ENCODE measurements at regions not wholly inside any gene's neighbourhood (a gene's known extent, or its start where the extent isn't known, plus 50 kb on each side); places are given as distances from the start of the nearest gene placed in this dataset.
"Not testable (repeated sequence)": the region's sequence is repeated elsewhere in the genome, so short reads cannot be mapped to it uniquely, and the experiment has no call there.

- DNase-seq (ENCODE audit: low spot score in 2 of 2), result no peak
- Histone ChIP-seq H3K9me3 (peaks cover 0 to 2% of the 10 kb centered on the region in 2 donors), H3K4me1 (no peaks in the 10 kb centered on the region), H3K4me3 (no peak overlapping the region), H3K36me3 (no peaks in the 10 kb centered on the region), H3K27me3 (peaks cover 0 to 21% of the 10 kb centered on the region in 2 donors), H3K27ac (no peak overlapping the region)
- intact Hi-C loops (cut with DNase I; ENCODE audit: low total_unique reads), result no loop called here
- TF ChIP-seq POLR2A (IDR thresholded peaks at IDR 0.05) (no peak), POLR2AphosphoS5 (IDR thresholded peaks at IDR 0.05) (no peak), CTCF (IDR thresholded peaks at IDR 0.05) (no peak)
Observed at GRCh38 chr7:96819111-96819700, 109.6 kb upstream of the SEM1 start.

- H3K4me3 ChIP-seq; H3K36me3 ChIP-seq; intact Hi-C loops (cut with DNase I; ENCODE audit: low total_unique reads); DNase-seq (ENCODE audit: low spot score in 2 of 2); H3K4me1 ChIP-seq; H3K9me3 ChIP-seq; H3K27ac ChIP-seq: not testable (repeated sequence)
- H3K27me3 ChIP-seq, result peaks cover 0 to 21% of the 10 kb centered on the region in 2 donors
Observed at GRCh38 chr7:96821131-96821530, 111.5 kb upstream of the SEM1 start.

- Histone ChIP-seq H3K27me3 (peaks cover 0 to 32% of the 10 kb centered on the region in 2 donors), H3K27ac (no peak overlapping the region), H3K4me1 (no peaks in the 10 kb centered on the region), H3K36me3 (no peaks in the 10 kb centered on the region), H3K4me3 (no peak overlapping the region), H3K9me3 (no peaks in the 10 kb centered on the region)
- DNase-seq (ENCODE audit: low spot score in 2 of 2), result no peak
- intact Hi-C loops (cut with DNase I; ENCODE audit: low total_unique reads), result no loop called here
- no peak for TF ChIP-seq POLR2A (IDR thresholded peaks at IDR 0.05)
- TF ChIP-seq POLR2AphosphoS5 (IDR thresholded peaks at IDR 0.05), result no peak
- TF ChIP-seq CTCF (IDR thresholded peaks at IDR 0.05), result no peak
Observed at GRCh38 chr7:96822824-96823223, 113.2 kb upstream of the SEM1 start.

GRCh38 chr7:96823274-96823673, 113.6 kb upstream of the SEM1 start:
- TF ChIP-seq POLR2A (IDR thresholded peaks at IDR 0.05) (no peak), CTCF (IDR thresholded peaks at IDR 0.05) (no peak), POLR2AphosphoS5 (IDR thresholded peaks at IDR 0.05) (no peak)
- intact Hi-C loops (cut with DNase I; ENCODE audit: low total_unique reads), result no loop called here
- Histone ChIP-seq H3K36me3 (no peaks in the 10 kb centered on the region), H3K9me3 (no peaks in the 10 kb centered on the region), H3K4me1 (no peaks in the 10 kb centered on the region), H3K4me3 (no peak overlapping the region), H3K27me3 (peaks cover 0 to 32% of the 10 kb centered on the region in 2 donors), H3K27ac (no peak overlapping the region)
- DNase-seq (ENCODE audit: low spot score in 2 of 2), result no peak

GRCh38 chr7:96824686-96825085, 115.0 kb upstream of the SEM1 start:
- H3K9me3 ChIP-seq, result no peaks in the 10 kb centered on the region
- H3K4me1 ChIP-seq, result no peaks in the 10 kb centered on the region
- intact Hi-C loops (cut with DNase I; ENCODE audit: low total_unique reads), result no loop called here
- no peak overlapping the region for H3K27ac ChIP-seq
- H3K27me3 ChIP-seq, result peaks cover 0 to 32% of the 10 kb centered on the region in 2 donors
- H3K36me3 ChIP-seq, result no peaks in the 10 kb centered on the region
- DNase-seq (ENCODE audit: low spot score in 2 of 2), result no peak
- no peak overlapping the region for H3K4me3 ChIP-seq
- no peak for TF ChIP-seq POLR2AphosphoS5 (IDR thresholded peaks at IDR 0.05)
- TF ChIP-seq CTCF (IDR thresholded peaks at IDR 0.05), result no peak
- TF ChIP-seq POLR2A (IDR thresholded peaks at IDR 0.05), result no peak

- no peaks in the 10 kb centered on the region for H3K4me1 ChIP-seq
- no peak for DNase-seq (ENCODE audit: low spot score in 2 of 2)
- TF ChIP-seq CTCF (IDR thresholded peaks at IDR 0.05) (no peak), POLR2A (IDR thresholded peaks at IDR 0.05) (no peak), POLR2AphosphoS5 (IDR thresholded peaks at IDR 0.05) (no peak)
Observed at GRCh38 chr7:96825285-96825684, 115.6 kb upstream of the SEM1 start.

More at GRCh38 chr7:96825285-96825684, 115.6 kb upstream of the SEM1 start:
- Histone ChIP-seq H3K36me3 (no peaks in the 10 kb centered on the region), H3K27ac (no peak overlapping the region), H3K27me3 (peaks cover 0 to 31% of the 10 kb centered on the region in 2 donors), H3K9me3 (no peaks in the 10 kb centered on the region), H3K4me3 (no peak overlapping the region)
- intact Hi-C loops (cut with DNase I; ENCODE audit: low total_unique reads), result no loop called here

All from breast epithelium (tissue), 4 donors.